ENCODE measurements at regions not wholly inside any gene's neighbourhood (a gene's known extent, or its start where the extent isn't known, plus 50 kb on each side); places are given as distances from the start of the nearest gene placed in this dataset.

DNA sequence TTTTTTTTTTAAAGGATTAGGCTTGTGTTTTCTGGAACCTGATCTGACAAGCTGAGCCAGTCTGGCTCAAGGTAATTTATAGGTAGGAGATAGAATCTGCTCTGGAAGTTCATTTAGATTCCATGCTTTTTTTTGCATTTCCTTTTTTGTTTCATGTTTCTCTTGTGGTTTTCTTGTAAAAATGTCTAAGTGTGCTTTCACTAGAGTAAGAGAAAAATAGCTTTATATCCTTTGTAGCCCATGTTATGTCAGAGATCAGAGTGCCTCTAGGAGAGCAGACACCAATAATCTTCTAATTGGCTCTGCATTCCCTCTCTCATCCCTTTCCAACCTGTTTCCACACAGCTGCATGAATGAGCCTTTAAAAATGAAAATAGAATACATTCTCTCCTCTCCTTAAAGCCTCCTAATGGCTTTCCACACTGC, 389.8 kb upstream of the KCNMB2 start:
- FAIRE-seq: no peak

DNA sequence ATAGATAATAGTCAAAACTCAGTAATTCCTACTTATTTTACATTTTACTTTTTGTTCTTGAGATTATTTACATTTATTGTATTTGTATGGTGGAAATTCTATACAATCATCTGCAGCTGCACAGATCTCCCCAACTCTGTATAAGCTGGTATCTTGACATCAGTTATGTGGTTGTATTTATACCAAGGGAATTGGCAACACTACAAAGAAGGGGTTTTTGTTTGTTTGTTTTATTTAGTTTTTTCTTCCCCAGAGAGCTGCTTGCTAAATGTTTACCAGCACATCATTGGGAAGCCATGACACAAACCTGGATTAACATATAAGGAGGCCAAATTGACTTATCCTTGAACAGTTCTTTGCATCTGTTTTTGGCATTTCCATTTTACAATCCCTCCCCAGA, 389.2 kb upstream of the KCNMB2 start:
- no peak for FAIRE-seq

DNA sequence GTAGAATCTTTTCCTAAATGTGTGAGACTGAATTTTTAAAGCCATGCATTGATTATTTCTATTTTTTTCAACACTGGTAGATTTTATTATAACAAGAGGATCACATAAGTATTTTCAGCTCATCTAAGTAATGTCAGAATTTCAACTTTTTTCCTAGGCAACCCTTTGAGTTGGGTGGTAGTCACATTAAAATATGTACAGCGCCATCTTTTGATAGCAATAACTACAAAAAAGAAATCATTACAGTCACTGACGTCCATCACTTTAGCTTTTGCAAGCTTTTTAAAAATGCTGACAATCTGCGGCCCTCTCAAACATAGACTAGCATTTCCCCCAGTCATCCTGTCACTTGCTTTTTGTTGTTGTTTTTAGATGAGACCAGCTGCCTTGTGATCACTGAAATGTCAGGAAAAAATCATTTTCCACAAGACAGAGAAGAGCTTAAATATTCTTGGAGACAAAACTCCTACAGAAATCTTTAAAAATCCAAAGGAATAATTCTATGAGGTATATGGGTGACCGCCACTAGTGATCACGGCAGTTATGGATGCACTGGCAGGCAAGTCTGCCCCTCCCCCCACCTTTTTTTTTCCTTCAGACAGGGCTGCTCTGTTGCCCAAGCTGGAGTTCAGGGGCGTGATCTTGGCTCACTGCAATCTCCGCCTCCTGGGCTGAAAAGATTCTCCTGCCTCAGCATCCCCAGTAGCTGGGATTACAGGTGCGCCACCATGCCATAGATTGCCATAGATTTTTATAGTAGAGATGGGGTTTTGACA, 384.0 kb upstream of the KCNMB2 start:
- FAIRE-seq: no peak

DNA sequence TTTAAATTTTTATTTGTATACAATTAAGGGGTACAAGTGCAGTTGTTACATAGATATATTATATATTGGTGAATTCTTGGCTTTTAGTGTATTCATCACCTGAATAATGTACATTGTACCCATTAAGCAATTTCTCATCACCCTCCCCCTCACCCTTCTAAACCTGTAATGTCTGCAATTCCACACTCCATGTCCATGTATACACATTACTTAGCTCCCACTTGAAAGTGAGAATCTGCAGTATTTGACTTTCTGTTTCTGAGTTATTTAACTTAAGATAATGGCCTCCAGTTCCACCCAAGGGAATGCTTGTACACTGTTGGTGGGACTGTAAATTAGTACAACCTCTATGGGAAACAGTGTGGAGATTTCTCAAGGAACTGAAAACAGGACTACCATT, 383.2 kb upstream of the KCNMB2 start:
- FAIRE-seq: no peak

DNA sequence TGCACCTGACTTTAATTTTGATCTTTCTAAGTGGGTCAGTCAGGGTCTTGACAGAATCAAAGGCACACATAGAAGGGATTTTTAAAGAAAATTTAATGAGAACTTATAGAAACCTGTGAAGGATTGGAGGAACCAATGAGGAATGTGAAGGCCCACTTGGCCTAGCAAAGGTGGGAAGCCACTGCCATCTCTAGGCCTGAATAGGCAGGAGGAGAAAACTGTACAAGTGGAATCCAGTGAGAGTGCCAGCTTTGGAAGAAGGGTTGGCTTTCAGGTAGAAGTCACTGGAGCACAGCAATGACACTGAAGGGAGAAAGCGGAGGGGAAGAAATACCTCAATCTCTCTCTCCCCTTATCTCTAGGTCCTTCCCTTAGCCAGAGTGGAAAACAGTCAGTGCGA, 380.7 kb upstream of the KCNMB2 start:
- FAIRE-seq: no peak

DNA sequence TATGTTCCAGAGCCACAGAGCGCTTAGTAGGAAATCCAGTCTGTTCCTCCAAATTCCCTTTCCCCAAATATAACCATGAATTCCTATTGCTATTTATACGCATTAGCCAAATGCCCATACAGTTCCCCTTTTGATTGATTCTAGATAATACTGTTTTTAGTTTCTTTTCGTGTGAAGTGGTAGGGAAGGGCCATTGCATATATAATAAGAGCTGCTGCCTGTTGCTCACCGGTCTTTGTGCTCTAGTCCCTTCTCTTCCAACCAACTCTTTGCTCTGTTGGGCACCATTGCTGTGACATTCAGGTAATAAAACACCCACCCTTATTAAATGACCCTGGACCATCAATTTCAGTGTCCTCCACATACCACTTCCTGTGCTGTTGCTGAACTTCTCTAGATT, 379.9 kb upstream of the KCNMB2 start:
- no peak for FAIRE-seq

DNA sequence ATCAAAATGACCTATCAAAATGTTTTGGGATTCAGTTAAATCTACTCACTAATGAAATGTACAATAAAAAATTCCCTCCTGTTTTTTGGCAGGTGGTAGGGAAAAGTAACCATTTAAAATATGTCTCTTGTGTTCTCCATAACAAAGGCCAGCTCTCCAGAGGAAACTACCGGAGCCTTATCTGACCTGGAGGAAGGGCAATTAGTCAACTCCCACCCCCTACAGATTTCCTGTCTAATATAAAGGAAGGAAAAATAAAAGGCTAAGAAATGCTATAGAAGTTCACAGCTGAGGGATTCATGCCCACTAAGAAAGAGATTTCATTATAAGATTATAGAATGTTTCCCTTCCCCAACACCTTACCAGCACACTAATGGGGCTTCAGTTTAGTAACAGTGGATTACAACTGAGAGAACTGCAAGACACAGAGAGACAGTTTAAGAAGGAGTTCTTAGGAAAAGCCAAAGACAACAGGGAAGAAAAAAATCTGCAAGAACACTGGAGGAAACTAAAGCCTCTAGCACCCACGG, 376.5 kb upstream of the KCNMB2 start:
- no peak for FAIRE-seq

DNA sequence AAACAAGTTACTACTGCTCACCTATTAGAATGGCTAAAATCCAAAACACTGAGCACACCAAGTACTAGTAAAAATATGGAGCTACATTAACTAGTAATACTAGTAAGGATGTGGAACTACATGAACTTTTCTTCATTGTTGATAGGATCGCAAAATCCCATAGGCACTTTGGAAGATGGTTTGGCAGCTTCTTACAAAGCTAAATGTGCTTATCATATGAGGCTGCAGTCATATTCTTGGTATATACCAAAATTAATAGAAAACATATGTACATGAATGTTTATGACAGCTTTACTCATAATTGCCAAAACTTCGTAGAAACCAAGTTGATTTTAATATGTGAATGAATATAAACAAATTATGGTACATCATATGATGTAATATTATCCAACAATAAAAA, 366.8 kb upstream of the KCNMB2 start:
- no peak for FAIRE-seq

DNA sequence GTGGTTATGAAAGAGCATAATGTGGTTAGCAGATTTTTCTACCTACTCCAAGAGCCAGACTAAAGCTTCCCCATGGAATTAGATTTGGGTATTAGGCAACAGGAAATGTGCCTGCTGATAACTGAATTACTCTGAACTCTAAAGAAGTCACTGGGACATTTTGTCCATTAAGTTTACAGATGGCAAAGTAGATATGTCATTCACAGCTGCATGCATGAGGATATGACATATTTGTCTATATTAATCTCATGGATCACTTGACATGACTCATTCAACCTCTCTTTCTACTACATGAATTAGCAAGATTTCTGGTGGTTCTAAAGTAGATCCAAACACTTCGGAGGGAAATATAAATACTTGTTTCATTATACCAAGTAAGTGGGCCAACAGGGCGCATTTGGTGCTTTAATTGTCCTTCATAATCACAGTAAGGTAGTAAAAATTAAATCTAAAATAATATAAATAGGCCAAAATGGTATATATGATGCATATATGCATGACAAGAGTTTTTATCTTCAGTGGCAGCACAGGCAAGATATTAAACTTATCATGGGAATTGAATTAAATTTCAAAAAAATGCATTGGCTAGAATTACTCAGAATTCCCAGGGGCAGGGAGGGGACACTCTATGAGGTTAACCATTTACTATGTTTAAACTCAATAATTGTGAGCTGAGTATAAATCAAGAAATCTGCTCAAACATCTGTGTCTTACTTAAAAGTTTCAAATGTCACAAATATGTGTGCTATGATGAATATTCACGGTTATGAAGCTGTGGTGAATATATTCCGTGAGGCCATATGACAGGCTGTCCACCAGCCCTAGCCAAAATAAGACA, 365.3 kb upstream of the KCNMB2 start:
- no peak for FAIRE-seq

DNA sequence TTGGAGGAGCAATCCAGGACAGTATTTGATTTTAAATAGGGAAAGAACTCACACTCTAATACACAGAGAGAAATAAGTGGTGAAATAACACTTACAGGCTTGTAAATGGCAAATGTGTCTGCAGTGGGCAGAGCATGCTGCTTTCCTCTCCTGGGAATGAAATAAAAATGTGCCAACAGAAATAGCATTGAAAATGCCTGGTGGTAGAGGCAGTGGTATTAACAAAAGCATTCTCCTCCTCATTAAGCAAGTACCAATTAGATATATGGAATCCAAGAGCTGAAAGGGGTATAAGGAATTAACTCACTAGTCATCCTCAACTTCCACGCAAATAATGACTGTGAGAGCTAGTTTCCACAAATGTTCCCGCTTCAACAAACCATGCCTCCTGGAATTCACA, 364.1 kb upstream of the KCNMB2 start:
- FAIRE-seq: no peak

DNA sequence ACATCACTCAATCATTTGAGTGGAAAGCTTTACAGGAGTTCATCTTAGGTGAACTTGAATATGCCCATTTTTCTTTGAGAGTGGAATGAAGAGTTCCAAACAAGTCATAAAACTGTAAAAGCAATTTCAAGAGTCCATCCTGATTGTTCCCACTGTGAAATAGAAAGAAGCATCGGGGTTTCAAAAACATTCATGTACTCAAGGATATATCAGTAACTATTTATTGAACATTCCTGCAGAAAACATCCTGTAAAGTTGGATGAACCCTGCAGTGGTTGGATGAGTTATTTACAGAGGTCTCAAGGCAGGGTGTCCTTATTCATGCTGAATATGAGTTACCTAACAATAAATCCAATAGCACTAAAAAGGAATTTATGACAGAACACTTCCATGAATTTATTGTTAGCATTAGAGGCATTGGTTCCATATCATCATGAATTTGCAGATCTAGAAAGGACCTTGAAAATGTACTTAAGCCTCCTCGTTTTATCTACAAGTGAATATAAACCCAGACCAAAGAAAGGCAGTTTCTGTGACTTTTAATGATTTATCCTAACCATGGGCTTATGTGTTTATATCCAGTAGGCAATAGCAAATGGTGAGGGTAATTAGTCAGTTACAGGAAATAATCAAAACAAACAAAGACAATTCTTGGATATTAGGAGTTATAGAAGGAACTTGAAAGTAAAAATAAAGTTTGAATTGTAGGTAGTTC, 361.9 kb upstream of the KCNMB2 start:
- FAIRE-seq: no peak

DNA sequence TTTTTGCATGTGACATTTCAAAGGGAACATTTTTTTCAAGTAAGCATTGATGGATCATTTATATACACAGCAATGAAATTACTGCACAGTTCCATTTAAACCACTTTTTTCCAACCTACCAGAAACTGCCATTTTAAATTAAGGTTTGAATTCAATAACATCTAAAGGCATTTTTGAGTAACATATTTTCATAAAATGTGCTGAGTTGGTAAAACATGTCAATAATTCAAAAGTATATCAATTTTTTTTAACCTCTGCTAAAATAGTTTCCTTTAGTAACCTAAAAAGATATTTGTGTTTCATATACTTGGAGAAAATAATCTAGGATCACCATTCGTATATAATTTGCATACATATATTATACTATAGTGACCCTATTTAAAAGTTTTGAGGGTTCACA, 355.1 kb upstream of the KCNMB2 start:
- FAIRE-seq: no peak

DNA sequence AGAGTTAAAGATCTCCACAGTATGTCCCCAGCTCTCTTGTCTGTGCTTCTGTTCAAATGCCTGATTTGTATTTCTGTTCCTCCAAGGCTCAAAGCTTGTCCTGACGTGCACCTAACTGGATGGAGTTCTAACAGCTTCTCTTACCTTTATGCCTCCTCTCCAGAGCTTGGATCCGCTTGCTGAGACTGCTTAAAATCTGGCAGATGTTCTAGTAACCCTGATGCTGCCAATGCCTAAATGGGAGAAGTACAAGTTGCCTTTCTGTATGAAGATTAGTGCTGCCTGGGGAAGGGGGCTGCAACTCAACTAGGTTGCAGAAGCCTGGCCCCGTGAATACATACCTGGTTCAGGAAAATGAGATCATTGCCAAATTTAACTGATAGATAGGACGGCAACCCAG, 354.5 kb upstream of the KCNMB2 start:
- no peak for FAIRE-seq

DNA sequence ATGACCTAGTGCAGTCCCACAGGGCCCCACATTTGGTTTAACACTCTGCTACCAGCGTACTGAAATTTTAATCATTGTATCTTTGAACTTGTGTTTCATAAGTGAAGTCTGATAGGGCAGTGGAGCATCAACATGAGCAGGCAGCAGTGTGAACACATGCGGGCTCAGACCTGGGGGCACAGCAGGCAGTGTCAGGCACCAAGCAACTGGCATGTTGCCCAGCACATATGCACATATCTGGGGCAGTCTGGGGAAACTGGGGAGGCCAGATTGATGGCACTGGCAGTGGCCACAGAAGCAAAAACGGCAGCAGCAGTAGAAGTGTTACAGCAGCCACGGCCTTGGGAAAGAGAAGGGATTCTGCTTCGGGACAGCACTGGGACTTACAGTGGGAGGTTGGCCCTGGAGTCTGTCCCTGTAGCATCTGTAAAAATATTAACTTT, 353.9 kb upstream of the KCNMB2 start:
- FAIRE-seq: no peak

DNA sequence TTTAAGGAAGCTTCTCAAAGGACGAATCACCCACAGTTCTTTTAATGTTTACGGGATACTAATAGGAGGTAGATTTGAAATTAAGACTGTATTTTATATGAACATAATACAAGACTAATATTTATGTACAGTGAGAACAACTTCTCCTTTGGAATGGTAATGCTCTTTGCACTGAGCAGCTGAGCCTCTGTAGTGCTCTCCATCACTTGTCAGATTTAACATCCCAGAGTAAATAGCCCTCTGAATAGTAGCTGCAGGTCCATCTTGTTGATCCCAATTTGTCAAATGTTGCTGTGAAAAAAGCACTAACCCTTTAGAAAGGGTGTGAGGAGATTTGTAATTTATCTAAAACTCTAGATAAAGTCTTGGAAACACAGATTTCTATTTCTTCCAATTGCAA, 351.4 kb upstream of the KCNMB2 start:
- FAIRE-seq: no peak

DNA sequence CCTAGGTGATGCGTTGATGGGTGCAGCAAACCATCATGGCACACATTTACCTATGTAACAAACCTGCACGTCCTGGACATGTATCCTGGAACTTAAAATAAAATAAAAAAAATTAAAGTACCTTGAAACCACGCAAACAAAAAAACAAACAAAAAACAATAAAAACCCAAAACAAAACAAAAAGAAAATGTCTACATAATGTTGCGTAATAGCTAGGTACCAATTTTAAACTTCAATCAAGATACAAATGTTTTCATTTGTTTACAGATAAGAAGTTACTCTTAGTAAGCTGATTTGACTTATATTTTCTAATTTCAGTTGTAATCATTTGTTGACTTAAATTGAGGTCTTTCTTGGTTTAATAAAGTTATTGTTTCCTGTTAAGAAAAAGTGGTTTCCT, 349.6 kb upstream of the KCNMB2 start:
- FAIRE-seq: no peak

DNA sequence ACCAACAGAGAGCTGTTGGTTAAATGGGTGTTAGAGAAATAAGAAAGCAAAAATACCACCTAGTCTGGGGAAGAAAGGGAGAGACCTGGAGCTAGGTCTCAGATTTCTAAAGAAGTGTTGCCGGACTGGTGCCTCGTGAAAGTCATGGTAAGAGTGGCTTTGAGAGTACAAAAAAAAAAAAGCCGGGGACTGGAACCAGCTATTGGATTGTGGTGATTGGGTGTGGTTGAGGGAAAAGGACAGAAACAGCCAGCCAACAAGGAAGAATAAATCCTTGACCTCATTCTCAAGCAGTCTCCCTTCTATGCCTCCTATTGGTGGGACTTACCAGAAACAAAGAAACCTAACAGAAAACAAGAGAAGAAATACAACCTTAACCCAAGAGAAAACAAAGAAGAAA, 346.4 kb upstream of the KCNMB2 start:
- no peak for FAIRE-seq

DNA sequence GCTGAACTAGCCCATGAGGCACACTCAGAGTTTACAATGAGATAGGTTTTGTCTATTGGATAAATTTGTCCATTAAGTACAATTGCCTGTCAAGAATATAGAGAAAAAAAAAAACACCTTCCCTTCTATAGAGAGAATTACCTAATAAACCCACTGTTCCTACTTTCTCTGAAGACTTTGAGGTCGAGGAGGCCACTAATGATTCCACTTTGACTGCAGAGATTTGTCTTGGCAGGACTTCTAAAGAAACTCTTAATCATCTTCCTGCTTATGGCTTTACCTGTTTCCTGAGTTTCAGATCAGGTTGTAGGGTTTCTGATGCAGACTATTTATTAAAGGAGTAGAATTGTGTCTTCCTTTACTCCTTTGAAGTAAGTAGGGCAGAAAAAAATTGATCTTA, 342.4 kb upstream of the KCNMB2 start:
- no peak for FAIRE-seq

DNA sequence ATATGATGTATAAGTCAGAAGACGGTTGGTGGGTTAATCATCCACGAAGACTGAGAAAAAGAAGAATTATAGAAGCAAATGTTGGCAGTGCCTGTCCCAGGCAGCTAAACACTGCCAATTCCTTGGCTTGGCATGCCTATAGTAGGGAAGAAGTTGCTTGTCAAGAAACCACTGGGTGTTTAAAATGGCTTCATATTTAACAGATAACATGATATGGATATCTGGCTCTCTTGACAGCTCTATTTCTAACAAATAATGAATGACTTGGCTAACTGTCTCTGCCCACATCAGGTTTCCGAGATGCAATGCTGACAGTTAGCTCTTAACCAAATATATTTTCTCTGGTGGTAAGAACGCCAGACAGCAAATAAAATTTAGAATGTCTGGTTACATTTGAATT, 341.7 kb upstream of the KCNMB2 start:
- no peak for FAIRE-seq

DNA sequence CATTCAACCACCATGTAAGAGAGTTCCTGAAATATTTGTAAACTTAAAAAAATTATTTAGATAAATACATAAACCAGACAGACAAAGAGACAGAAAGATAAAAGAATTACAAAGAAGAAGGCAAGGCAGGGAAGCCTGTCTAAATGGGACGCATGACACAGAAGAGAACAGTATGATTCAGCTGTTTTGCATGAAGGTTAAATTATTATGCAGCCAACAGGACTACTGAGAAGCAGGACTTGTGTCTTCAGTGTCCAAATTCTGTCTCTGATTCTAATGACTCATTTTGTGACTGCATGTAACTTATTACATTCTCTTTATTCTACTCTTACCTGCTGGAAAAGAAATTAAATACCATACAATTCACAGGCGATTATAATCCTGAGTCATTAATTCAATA, 340.4 kb upstream of the KCNMB2 start:
- no peak for FAIRE-seq

DNA sequence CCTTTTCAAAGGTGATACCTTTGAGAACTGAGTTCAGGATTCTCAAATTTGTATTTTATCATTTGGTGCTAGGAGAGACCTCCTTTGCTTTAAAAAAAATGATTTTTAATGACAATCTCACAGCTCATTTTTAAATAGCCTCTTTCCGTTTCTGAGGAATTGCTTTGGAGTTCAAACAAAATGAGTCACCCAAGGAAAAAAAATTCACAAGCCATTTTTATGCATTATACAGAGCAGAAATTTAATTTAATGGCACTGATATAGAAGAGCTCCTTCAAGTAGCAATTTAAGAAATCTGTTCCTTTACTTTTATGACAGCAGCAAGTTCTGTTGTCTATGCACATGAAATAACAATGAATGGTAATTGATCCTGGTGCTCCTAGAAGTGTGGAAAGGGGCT, 337.9 kb upstream of the KCNMB2 start:
- no peak for FAIRE-seq

DNA sequence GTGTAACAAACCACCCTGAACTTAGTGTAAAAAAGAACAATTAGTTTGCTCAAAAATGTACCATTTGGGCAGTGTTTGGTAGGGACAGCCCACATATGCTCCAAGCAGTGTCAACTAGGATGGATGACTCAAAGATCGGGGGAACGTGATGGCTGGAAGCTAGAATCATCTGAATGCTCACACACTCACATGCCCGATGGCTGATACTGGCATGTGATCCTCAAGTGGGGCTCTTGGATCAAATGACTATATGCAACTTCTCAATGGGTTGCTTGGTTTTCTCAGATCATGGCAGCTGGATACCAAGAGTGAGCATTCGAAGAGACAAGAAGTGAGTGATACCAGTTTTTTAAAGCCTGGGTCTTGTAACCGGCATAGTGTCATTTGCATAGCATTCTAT, 335.9 kb upstream of the KCNMB2 start:
- FAIRE-seq: no peak

DNA sequence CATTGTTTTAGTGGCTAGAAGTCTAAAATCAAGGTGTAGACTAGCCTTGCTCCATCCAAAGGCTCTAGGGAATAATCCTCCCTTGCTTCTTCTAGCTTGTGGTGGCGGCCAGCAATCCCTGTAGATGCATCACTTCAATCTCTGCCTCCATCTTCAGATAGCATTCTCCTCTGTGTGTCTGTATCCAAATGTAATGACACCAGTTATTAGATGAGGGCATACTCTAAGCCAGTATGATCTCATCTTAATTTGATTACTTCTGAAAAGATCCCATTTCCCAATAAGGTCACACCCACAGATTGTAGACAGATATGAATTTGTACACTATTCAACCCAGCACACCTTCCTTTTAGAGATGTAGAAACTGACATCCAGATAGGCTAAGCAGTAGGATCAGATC, 334.5 kb upstream of the KCNMB2 start:
- FAIRE-seq: no peak

DNA sequence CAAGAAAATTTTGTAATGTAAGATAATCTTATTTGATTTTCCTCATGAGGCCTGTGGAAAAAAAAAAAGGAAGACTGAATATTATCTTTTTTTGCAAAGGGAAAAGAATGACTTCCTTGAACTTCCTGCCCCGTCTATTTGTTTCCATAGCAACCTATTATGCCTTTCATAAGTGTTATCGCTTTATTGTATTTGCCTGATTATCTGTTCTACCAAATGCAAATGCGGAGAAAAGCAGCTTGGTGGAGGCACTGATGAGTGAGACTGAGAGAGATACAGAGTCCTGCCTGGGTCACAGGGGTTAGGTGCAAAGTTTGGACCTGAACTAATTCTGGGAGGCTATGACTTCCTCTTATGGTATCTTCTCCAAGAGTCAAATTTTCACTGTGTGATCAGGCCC, 334.0 kb upstream of the KCNMB2 start:
- FAIRE-seq: no peak
